GM12878 (cell line): ENCODE measurements at regions not wholly inside any gene's neighbourhood (a gene's known extent, or its start where the extent isn't known, plus 50 kb on each side); places are given as distances from the start of the nearest gene placed in this dataset.

ENCODE experiments used
- ATAC-seq: fragments of 200-7000 bp; cut with Tn5 transposase; 3 replicates; pipeline ENCODE4 v1.9.1; 2020; ENCODE audit warnings: mild to moderate bottlenecking, moderate library complexity
- BruUV-seq: library from RNA; stranded (reverse); fragments of 400-500 nt; replicated peaks from 2 replicates; lab custom pipeline; 2021; lab: Mats Ljungman, UMichigan
- CTCF ChIA-PET: fragments of 300-600 bp; sonication (Branson Sonifier 250); formaldehyde crosslinking; extraction: SDS; loops from one replicate; lab custom pipeline; 2021; ENCODE audit warnings: inconsistent platforms; lab: Yijun Ruan, JAX
- POLR2A ChIA-PET: fragments of 350-600 bp; formaldehyde crosslinking; extraction: SDS; loops from one replicate; lab custom pipeline; 2021; ENCODE audit warnings: inconsistent platforms; lab: Charles Lee
- RAD21 ChIA-PET: fragments of 300-600 bp; sonication (Branson Sonifier 250); formaldehyde crosslinking; loops from one replicate; lab custom pipeline; 2023; ENCODE audit warnings: antibody characterized with exemption; ENCODE audit not compliant: unreplicated experiment; lab: Charles Lee
- SMC1A ChIA-PET: fragments of 300-600 bp; sonication (Branson Sonifier 250); formaldehyde crosslinking; loops from one replicate; lab custom pipeline; 2023; ENCODE audit not compliant: unreplicated experiment, uncharacterized antibody; lab: Charles Lee
- DNase-seq: peaks from one replicate; pipeline ENCODE4 v3.0.0-alpha.2; 2011; ENCODE audit warnings: low read depth, low spot score
- FAIRE-seq: peaks from 3 replicates; lab custom pipeline; 2011; peaks lifted over from hg19 to GRCh38; lab: Jason Lieb, UNC
- H2AFZ ChIP-seq: 2 replicates; pipeline ENCODE4 v1.6.0; 2011; ENCODE audit warnings: low read depth, low read length, control low read depth; ENCODE audit not compliant: control insufficient read depth
- H3K27ac ChIP-seq: 2 replicates; pipeline ENCODE4 v1.5.1; 2011; ENCODE audit warnings: control low read depth; ENCODE audit not compliant: control insufficient read depth, insufficient read depth
- H3K27me3 ChIP-seq, 2 experiments: replicated peaks in 1 of 2; 2 replicates each; pipeline versions ENCODE4 v1.6.0 to v1.6.1; 2011; ENCODE audit warnings: low read length in 1 of 2; ENCODE audit not compliant: control insufficient read depth in 2 of 2, insufficient read depth in 2 of 2
- H3K36me3 ChIP-seq, 2 experiments: 2 replicates each; pipeline ENCODE4 v1.5.1; 2011; ENCODE audit warnings: low read length in 1 of 2; ENCODE audit not compliant: control insufficient read depth in 2 of 2, insufficient read depth in 2 of 2
- H3K4me1 ChIP-seq: 2 replicates; pipeline ENCODE4 v1.6.1; 2011; ENCODE audit warnings: mild to moderate bottlenecking, low read length, moderate library complexity, mixed read lengths; ENCODE audit not compliant: control insufficient read depth, insufficient read depth
- H3K4me2 ChIP-seq: 2 replicates; pipeline ENCODE4 v1.6.0; 2011; ENCODE audit warnings: control low read depth; ENCODE audit not compliant: control insufficient read depth, insufficient read depth
- H3K4me3 ChIP-seq: fragments of 200-600 bp; sonication (generic); 2 replicates; pipeline ENCODE4 v1.5.1; 2016
- H3K79me2 ChIP-seq: 2 replicates; pipeline ENCODE4 v1.6.0; 2011; ENCODE audit warnings: low read length; ENCODE audit not compliant: control insufficient read depth, insufficient read depth
- H3K9ac ChIP-seq: 2 replicates; pipeline ENCODE4 v1.8.0; 2011; ENCODE audit warnings: low read length, control low read depth, mixed read lengths; ENCODE audit not compliant: control insufficient read depth, insufficient read depth
- H3K9me3 ChIP-seq: replicated peaks from 3 replicates; pipeline ENCODE4 v1.5.1; 2011; ENCODE audit warnings: mild to moderate bottlenecking, low read length; ENCODE audit not compliant: control insufficient read depth, insufficient read depth
- H4K20me1 ChIP-seq: 2 replicates; pipeline ENCODE4 v1.6.0; 2011; ENCODE audit not compliant: control insufficient read depth, insufficient read depth
- BCL11A ChIP-seq: IDR thresholded peaks from 2 replicates; pipeline ENCODE4 v1.6.1; 2011; ENCODE audit warnings: low read depth, low read length
- BCLAF1 ChIP-seq: fragments of 450-650 bp; IDR thresholded peaks from 2 replicates; pipeline ENCODE4 v1.6.1; 2017; ENCODE audit warnings: antibody characterized with exemption, mild to moderate bottlenecking, moderate library complexity
- BMI1 ChIP-seq: fragments of 450-650 bp; IDR thresholded peaks from 2 replicates; pipeline ENCODE4 v1.6.1; 2016; ENCODE audit warnings: mild to moderate bottlenecking, moderate library complexity, borderline replicate concordance
- CREB1 ChIP-seq: IDR thresholded peaks from 2 replicates; pipeline ENCODE4 v1.6.1; 2012; ENCODE audit warnings: low read depth, mild to moderate bottlenecking, inconsistent platforms
- DPF2 ChIP-seq: fragments of 450-650 bp; IDR thresholded peaks from 2 replicates; pipeline ENCODE4 v1.6.1; 2017; ENCODE audit warnings: mild to moderate bottlenecking
- IKZF2 ChIP-seq, 2 experiments: fragments of 450-650 bp; IDR thresholded peaks; 2 replicates each; pipeline ENCODE4 v1.6.1; 2017; ENCODE audit warnings: mild to moderate bottlenecking in 2 of 2, moderate library complexity in 2 of 2
- IRF3 ChIP-seq: fragments of 450-650 bp; IDR thresholded peaks from 2 replicates; pipeline ENCODE4 v1.6.1; 2014; ENCODE audit warnings: mild to moderate bottlenecking
- MTA3 ChIP-seq: IDR thresholded peaks from 2 replicates; pipeline ENCODE4 v1.6.1; 2012; ENCODE audit warnings: low read length, inconsistent platforms, borderline replicate concordance
- PBX3 ChIP-seq: IDR thresholded peaks from 2 replicates; pipeline ENCODE4 v1.6.1; 2011; ENCODE audit warnings: mild to moderate bottlenecking, low read depth, low read length, moderate library complexity; ENCODE audit not compliant: insufficient replicate concordance
- PML ChIP-seq: IDR thresholded peaks from 2 replicates; pipeline ENCODE4 v1.6.1; 2012; ENCODE audit warnings: low read length, inconsistent platforms
- SMAD5 ChIP-seq: IDR thresholded peaks from 2 replicates; pipeline ENCODE4 v1.6.1; 2016; ENCODE audit warnings: antibody characterized with exemption, low read depth
- SMC3 ChIP-seq: IDR thresholded peaks from 2 replicates; pipeline ENCODE4 v1.6.1; 2011; ENCODE audit warnings: low read length, improper control_type of control experiment, borderline replicate concordance
- SP1 ChIP-seq: IDR thresholded peaks from one replicate; pipeline ENCODE4 v1.6.1; 2011; ENCODE audit warnings: low read depth, low read length
- SREBF1 ChIP-seq: IDR thresholded peaks from 2 replicates; pipeline ENCODE4 v1.6.1; 2012; ENCODE audit warnings: mild to moderate bottlenecking, low read length
- ZNF207 ChIP-seq: fragments of 450-650 bp; IDR thresholded peaks from 2 replicates; pipeline ENCODE4 v1.6.1; 2014; ENCODE audit warnings: antibody characterized with exemption, mild to moderate bottlenecking, borderline replicate concordance
- WGBS: methylation state at CpG from one replicate; pipeline ENCODE4 v1.1.6; 2016; ENCODE audit warnings: low lambda C conversion rate; ENCODE audit not compliant: insufficient replicate concordance, insufficient coverage; ENCODE audit errors: missing lambda C conversion rate; 5-methylcytosine and 5-hydroxymethylcytosine counted together
- in situ Hi-C: fragments of 300-500 bp; cut with MboI; formaldehyde crosslinking; loops from 9 replicates; pipeline ENCODE4 v1.14.3; 2018; ENCODE audit warnings: mixed read lengths
- intact Hi-C: fragments of 100-400 bp; cut with micrococcal nuclease; formaldehyde crosslinking; loops from one replicate; pipeline ENCODE4 v1.14.2; 2022; ENCODE audit not compliant: unreplicated experiment

- Histone ChIP-seq H3K4me1 (no peaks in the 10 kb centered on the region), H2AFZ (no peak overlapping the region), H3K9me3 (no peaks in the 10 kb centered on the region), H3K4me3 (no peak overlapping the region), H3K27ac (no peak overlapping the region), H3K79me2 (no peaks in the 10 kb centered on the region)
- RAD21 ChIA-PET = no interaction called here
- TF ChIP-seq SP1 (no peak), IRF3 (no peak), DPF2 (no peak), IKZF2 (IDR thresholded peaks at IDR 0.05) (no peak), BMI1 (no peak), SMC3 (no peak), PML (no peak), BCLAF1 (no peak), MTA3 (no peak), BCL11A (no peak), SMAD5 (no peak), PBX3 (no peak), CREB1 (no peak), SREBF1 (no peak), ZNF207 (no peak)
- TF ChIP-seq, all 136 proteins: peak for 0
- intact Hi-C loops = no loop called here
- no peaks in the 10 kb centered on the region for H3K27me3 ChIP-seq
- FAIRE-seq (no peak), ATAC-seq (no peak), DNase-seq (no peak)
- WGBS = 28% methylated on average over 1 of the region's 1 CpG
- H4K20me1 ChIP-seq = no peaks in the 10 kb centered on the region
- no TSS peak for BruUV-seq
- H3K9ac ChIP-seq = no peak overlapping the region
- ChIA-PET CTCF (no interaction called here), POLR2A (no interaction called here), SMC1A (no interaction called here)
- in situ Hi-C loops = no loop called here
- H3K4me2 ChIP-seq = no peak overlapping the region
- H3K36me3 ChIP-seq = no peaks in the 10 kb centered on the region
Observed at GRCh38 chr14:82390586-82390985, 856.9 kb upstream of the SEL1L start.
